Mesendoderm (in vitro differentiated cells): ENCODE measurements at regions not wholly inside any gene's neighbourhood (a gene's known extent, or its start where the extent isn't known, plus 50 kb on each side); places are given as distances from the start of the nearest gene placed in this dataset.

Source experiments
- DNase-seq: peaks from one replicate; pipeline ENCODE4 v3.0.0; 2013
- H2AK5ac ChIP-seq: 2 replicates; pipeline ENCODE4 v1.6.1; 2013; ENCODE audit warnings: low read length, inconsistent platforms
- H2BK120ac ChIP-seq: 2 replicates; pipeline ENCODE4 v1.6.1; 2013; ENCODE audit warnings: low read depth, mild to moderate bottlenecking, low read length, moderate library complexity, mixed read lengths
- H2BK15ac ChIP-seq: replicated peaks from 2 replicates; pipeline ENCODE4 v1.6.1; 2013; ENCODE audit warnings: low read depth, mild to moderate bottlenecking, moderate library complexity
- H2BK5ac ChIP-seq: 2 replicates; pipeline ENCODE4 v1.6.1; 2013; ENCODE audit warnings: low read length, inconsistent platforms
- H3K18ac ChIP-seq: 2 replicates; pipeline ENCODE4 v1.6.1; 2013; ENCODE audit warnings: mild to moderate bottlenecking, low read length, mixed read lengths
- H3K23ac ChIP-seq: one replicate; pipeline ENCODE4 v1.6.1; 2013; ENCODE audit warnings: low read length
- H3K27ac ChIP-seq: 2 replicates; pipeline ENCODE4 v1.5.1; 2013; ENCODE audit warnings: low read depth, mild to moderate bottlenecking, inconsistent platforms, low read length, moderate library complexity
- H3K27me3 ChIP-seq: 2 replicates; pipeline ENCODE4 v1.6.1; 2013; ENCODE audit warnings: low read length, control low read depth, mild to moderate bottlenecking, inconsistent platforms; ENCODE audit not compliant: insufficient read depth, poor library complexity
- H3K36me3 ChIP-seq: 2 replicates; pipeline ENCODE4 v1.6.1; 2013; ENCODE audit warnings: low read length, inconsistent platforms; ENCODE audit not compliant: control insufficient read depth, insufficient read depth
- H3K4ac ChIP-seq: one replicate; pipeline ENCODE4 v1.6.1; 2013; ENCODE audit warnings: low read depth, mild to moderate bottlenecking, low read length, moderate library complexity
- H3K4me1 ChIP-seq: 2 replicates; pipeline ENCODE4 v1.6.1; 2013; ENCODE audit warnings: low read depth, low read length, inconsistent platforms; ENCODE audit not compliant: control insufficient read depth
- H3K4me2 ChIP-seq: 2 replicates; pipeline ENCODE4 v1.6.1; 2013; ENCODE audit warnings: low read length
- H3K4me3 ChIP-seq: 2 replicates; pipeline ENCODE4 v1.5.1; 2013; ENCODE audit warnings: mild to moderate bottlenecking, low read length
- H3K56ac ChIP-seq: one replicate; pipeline ENCODE4 v1.6.1; 2013; ENCODE audit warnings: low read length
- H3K79me1 ChIP-seq: 2 replicates; pipeline ENCODE4 v1.6.1; 2013; ENCODE audit warnings: low read length, inconsistent platforms
- H3K79me2 ChIP-seq: 2 replicates; pipeline ENCODE4 v1.6.1; 2013; ENCODE audit warnings: mild to moderate bottlenecking, low read length; ENCODE audit not compliant: control insufficient read depth, insufficient read depth
- H3K9ac ChIP-seq: 2 replicates; pipeline ENCODE4 v1.6.1; 2013; ENCODE audit warnings: low read length, inconsistent platforms
- H4K5ac ChIP-seq: one replicate; pipeline ENCODE4 v1.6.1; 2013; ENCODE audit warnings: low read length
- H4K8ac ChIP-seq: one replicate; pipeline ENCODE4 v1.6.1; 2013; ENCODE audit warnings: low read depth, mild to moderate bottlenecking, control low read depth, low read length, moderate library complexity
- WGBS: extraction: QIAGEN DNeasy Blood & Tissue Kit; methylation state at CpG from one replicate; pipeline ENCODE4 v1.1.7; 2013; ENCODE audit warnings: low lambda C conversion rate, missing lambda C conversion rate; ENCODE audit not compliant: insufficient coverage; ENCODE audit errors: extremely low coverage; 5-methylcytosine and 5-hydroxymethylcytosine counted together

GRCh38 chr3:181464033-181464694 is 247.6 kb upstream of the SOX2 start:
- Histone ChIP-seq H3K4me1 (no peaks in the 10 kb centered on the region), H4K5ac (no peak overlapping the region), H3K9ac (no peak overlapping the region), H2BK5ac (no peak overlapping the region), H3K79me2 (no peaks in the 10 kb centered on the region), H3K18ac (no peak overlapping the region), H3K56ac (no peak overlapping the region), H3K4me2 (no peak overlapping the region), H4K8ac (no peak overlapping the region), H2BK15ac (no peak overlapping the region), H3K36me3 (no peaks in the 10 kb centered on the region), H3K23ac (no peak overlapping the region), H3K4me3 (no peak overlapping the region), H3K4ac (no peak overlapping the region), H3K27me3 (no peaks in the 10 kb centered on the region), H3K27ac (no peak overlapping the region), H2AK5ac (no peak overlapping the region), H2BK120ac (no peak overlapping the region), H3K79me1 (no peaks in the 10 kb centered on the region)
- no peak for DNase-seq
- WGBS: no CpG with 5 or more reads among the region's 6 CpGs

- Histone ChIP-seq H2BK5ac (no peak overlapping the region), H3K4me3 (no peak overlapping the region), H3K18ac (no peak overlapping the region), H3K4ac (no peak overlapping the region), H3K9ac (no peak overlapping the region), H3K27ac (no peak overlapping the region), H3K4me1 (no peaks in the 10 kb centered on the region), H2BK120ac (no peak overlapping the region), H4K8ac (no peak overlapping the region), H3K27me3 (no peaks in the 10 kb centered on the region), H3K79me1 (no peaks in the 10 kb centered on the region), H3K23ac (no peak overlapping the region), H3K4me2 (no peak overlapping the region), H3K79me2 (no peaks in the 10 kb centered on the region), H2BK15ac (no peak overlapping the region), H3K56ac (no peak overlapping the region), H4K5ac (no peak overlapping the region), H3K36me3 (no peaks in the 10 kb centered on the region), H2AK5ac (no peak overlapping the region)
- no peak for DNase-seq
- WGBS: no CpG with 5 or more reads among the region's 5 CpGs
Measured at GRCh38 chr3:181461381-181461780, 250.3 kb upstream of the SOX2 start.

GRCh38 chr3:181459516-181459915 is 252.2 kb upstream of the SOX2 start:
- H3K79me1 ChIP-seq: no peaks in the 10 kb centered on the region
- no peak overlapping the region for H2AK5ac ChIP-seq
- no peak overlapping the region for H2BK5ac ChIP-seq
- no peaks in the 10 kb centered on the region for H3K36me3 ChIP-seq
- no peak overlapping the region for H3K18ac ChIP-seq
- WGBS: no CpG with 5 or more reads among the region's 2 CpGs
- DNase-seq: no peak
- H4K5ac ChIP-seq: no peak overlapping the region
- no peak overlapping the region for H3K9ac ChIP-seq
- no peak overlapping the region for H3K4me3 ChIP-seq
- H2BK120ac ChIP-seq: no peak overlapping the region
- H3K27me3 ChIP-seq: no peaks in the 10 kb centered on the region
- no peak overlapping the region for H3K27ac ChIP-seq
- H2BK15ac ChIP-seq: no peak overlapping the region
- no peak overlapping the region for H3K4ac ChIP-seq
- no peak overlapping the region for H3K4me2 ChIP-seq
- H4K8ac ChIP-seq: no peak overlapping the region
- H3K79me2 ChIP-seq: no peaks in the 10 kb centered on the region
- no peaks in the 10 kb centered on the region for H3K4me1 ChIP-seq
- H3K23ac ChIP-seq: no peak overlapping the region
- H3K56ac ChIP-seq: no peak overlapping the region

- H3K27me3 ChIP-seq: no peaks in the 10 kb centered on the region
- H3K4me2 ChIP-seq: no peak overlapping the region
- H3K56ac ChIP-seq: no peak overlapping the region
- no peak overlapping the region for H4K8ac ChIP-seq
- no peak overlapping the region for H3K4me3 ChIP-seq
- DNase-seq: no peak
- H3K4me1 ChIP-seq: no peaks in the 10 kb centered on the region
- H2AK5ac ChIP-seq: no peak overlapping the region
- H3K36me3 ChIP-seq: no peaks in the 10 kb centered on the region
- no peak overlapping the region for H3K18ac ChIP-seq
- H3K4ac ChIP-seq: no peak overlapping the region
- H2BK120ac ChIP-seq: no peak overlapping the region
- no peak overlapping the region for H4K5ac ChIP-seq
- H3K23ac ChIP-seq: no peak overlapping the region
- H3K9ac ChIP-seq: no peak overlapping the region
- no peak overlapping the region for H3K27ac ChIP-seq
- no peak overlapping the region for H2BK5ac ChIP-seq
- no peaks in the 10 kb centered on the region for H3K79me2 ChIP-seq
- H3K79me1 ChIP-seq: no peaks in the 10 kb centered on the region
- no peak overlapping the region for H2BK15ac ChIP-seq
Measured at GRCh38 chr3:181458857-181459256, 252.9 kb upstream of the SOX2 start.

- Histone ChIP-seq H3K36me3 (no peaks in the 10 kb centered on the region), H4K8ac (no peak overlapping the region), H2AK5ac (no peak overlapping the region), H3K23ac (no peak overlapping the region), H3K4me3 (no peak overlapping the region), H3K79me2 (no peaks in the 10 kb centered on the region), H2BK5ac (no peak overlapping the region), H3K27ac (no peak overlapping the region), H3K56ac (no peak overlapping the region), H2BK120ac (no peak overlapping the region), H3K9ac (no peak overlapping the region), H3K4me2 (no peak overlapping the region), H3K4ac (no peak overlapping the region), H4K5ac (no peak overlapping the region), H3K27me3 (no peaks in the 10 kb centered on the region), H3K79me1 (no peaks in the 10 kb centered on the region), H3K18ac (no peak overlapping the region), H2BK15ac (no peak overlapping the region), H3K4me1 (no peaks in the 10 kb centered on the region)
- WGBS: no CpG with 5 or more reads among the region's 4 CpGs
- no peak for DNase-seq
Measured at GRCh38 chr3:181457756-181458155, 254.0 kb upstream of the SOX2 start.

- Histone ChIP-seq H3K4me3 (no peak overlapping the region), H2AK5ac (no peak overlapping the region), H4K5ac (no peak overlapping the region), H3K18ac (no peak overlapping the region), H4K8ac (no peak overlapping the region), H3K27ac (no peak overlapping the region), H2BK15ac (no peak overlapping the region), H3K79me1 (no peaks in the 10 kb centered on the region), H3K23ac (no peak overlapping the region), H3K56ac (no peak overlapping the region), H2BK120ac (no peak overlapping the region), H2BK5ac (no peak overlapping the region), H3K79me2 (no peaks in the 10 kb centered on the region), H3K36me3 (no peaks in the 10 kb centered on the region), H3K27me3 (no peaks in the 10 kb centered on the region), H3K4me2 (no peak overlapping the region), H3K4me1 (no peaks in the 10 kb centered on the region), H3K4ac (no peak overlapping the region), H3K9ac (no peak overlapping the region)
- DNase-seq: no peak
- WGBS: no CpG with 5 or more reads among the region's 9 CpGs
Measured at GRCh38 chr3:181457190-181457589, 254.5 kb upstream of the SOX2 start.
